ENCODE measurements at regions not wholly inside any gene's neighbourhood (a gene's known extent, or its start where the extent isn't known, plus 50 kb on each side); places are given as distances from the start of the nearest gene placed in this dataset.
A peak's percentile ranks its signal among the peaks of the same experiment; 100 is the strongest.

DNA sequence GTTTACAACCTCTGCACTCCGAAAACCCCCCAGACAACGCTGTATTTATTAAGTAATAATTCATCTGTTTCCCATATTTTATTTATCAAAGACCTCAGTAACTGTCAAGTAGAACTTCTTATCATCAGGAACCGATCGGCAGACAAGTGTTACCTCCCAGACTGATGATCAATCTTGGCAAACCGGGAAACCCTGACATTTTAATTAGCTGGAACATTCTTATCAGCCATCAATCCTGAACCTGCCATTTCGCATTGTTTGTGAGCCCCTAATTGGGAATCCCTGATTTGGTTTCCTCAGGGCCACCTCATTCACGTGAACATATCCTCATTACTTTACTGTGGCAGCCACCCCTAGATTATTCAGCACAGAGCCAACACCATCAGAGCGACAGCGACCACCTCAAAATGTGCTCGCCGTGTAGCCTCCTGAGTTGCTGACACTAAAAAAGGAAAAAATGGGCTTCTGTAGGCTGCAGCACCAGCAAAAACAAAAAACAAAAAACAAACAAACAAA, 93.6 kb upstream of the SDK1 start:
- no peak for TF ChIP-seq CTCF (IDR thresholded peaks at IDR 0.05; ENCODE audit: low read depth, low read length)
- no peak for DNase-seq (ENCODE audit: low read depth in 2 of 2)
- H3K4me3 ChIP-seq (replicated peaks in 1 of 2; ENCODE audit: low read depth in 2 of 2, low read length in 2 of 2): no peak overlapping the region

- DNase-seq (ENCODE audit: low read depth in 2 of 2): no peak
Measured at GRCh38 chr7:3210531-3210930, 90.5 kb upstream of the SDK1 start.

GRCh38 chr7:3214090-3214413, 87.0 kb upstream of the SDK1 start:
- no peak overlapping the region for H3K4me3 ChIP-seq (replicated peaks in 1 of 2; ENCODE audit: low read depth in 2 of 2, low read length in 2 of 2)
- TF ChIP-seq CTCF (IDR thresholded peaks at IDR 0.05; ENCODE audit: low read depth, low read length): no peak
- DNase-seq (ENCODE audit: low read depth in 2 of 2): no peak

More at GRCh38 chr7:3210531-3210930, 90.5 kb upstream of the SDK1 start:
- no peak for TF ChIP-seq CTCF (IDR thresholded peaks at IDR 0.05; ENCODE audit: low read depth, low read length)
- no peak overlapping the region for H3K4me3 ChIP-seq (replicated peaks in 1 of 2; ENCODE audit: low read depth in 2 of 2, low read length in 2 of 2)

DNA sequence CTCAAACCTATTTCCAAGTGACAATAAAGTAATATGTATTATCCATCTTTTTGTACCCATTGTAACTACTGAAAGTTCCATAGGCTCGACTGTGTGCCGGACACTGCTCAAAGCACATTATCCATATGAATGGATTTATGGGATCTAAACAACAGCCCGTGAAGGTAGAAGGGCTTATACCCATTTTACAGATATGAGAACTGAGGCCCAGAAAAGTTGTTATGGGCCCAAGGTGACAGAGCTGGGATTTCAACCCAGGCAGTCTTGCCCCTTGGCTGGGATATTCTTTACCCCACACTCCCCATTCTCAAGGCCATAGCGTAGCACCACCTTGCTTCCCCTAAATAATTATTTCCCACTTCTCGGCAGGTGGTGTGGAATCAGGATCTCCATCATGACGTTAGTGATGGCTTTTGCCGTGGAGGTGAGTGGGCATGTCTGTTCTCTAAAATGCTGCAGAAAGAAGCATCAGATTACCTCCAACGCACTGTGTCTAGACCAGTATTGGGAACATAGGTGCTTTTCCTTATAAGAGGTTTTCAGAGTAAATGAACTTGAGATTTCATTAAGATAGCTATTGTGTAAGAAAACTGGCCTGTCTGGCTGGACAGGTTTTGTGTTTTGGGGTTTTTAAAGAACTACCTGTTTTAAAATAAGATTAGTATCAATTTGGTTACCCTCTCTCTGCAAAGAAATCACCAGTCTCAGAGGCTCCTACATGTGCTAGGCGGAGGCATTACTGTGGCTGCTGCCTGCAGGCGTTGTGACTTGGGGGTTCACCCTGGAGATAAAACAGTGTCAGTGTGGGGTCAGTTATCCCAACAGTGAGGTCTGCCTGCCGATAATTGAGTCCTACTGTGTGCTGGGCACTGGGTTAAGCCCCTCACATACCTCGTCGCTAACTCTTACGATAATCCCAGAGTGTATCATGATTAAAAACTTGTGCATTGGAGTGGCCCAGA, 85.1 kb upstream of the SDK1 start:
- no peak overlapping the region for H3K4me3 ChIP-seq (replicated peaks in 1 of 2; ENCODE audit: low read depth in 2 of 2, low read length in 2 of 2)
- TF ChIP-seq CTCF (IDR thresholded peaks at IDR 0.05; ENCODE audit: low read depth, low read length): no peak
- DNase-seq (ENCODE audit: low read depth in 2 of 2): no peak

GRCh38 chr7:3217166-3217565, 83.9 kb upstream of the SDK1 start:
- H3K4me3 ChIP-seq (replicated peaks in 1 of 2; ENCODE audit: low read depth in 2 of 2, low read length in 2 of 2): no peak overlapping the region
- DNase-seq (ENCODE audit: low read depth in 2 of 2): peak; percentile 34 to 63
- no peak for TF ChIP-seq CTCF (IDR thresholded peaks at IDR 0.05; ENCODE audit: low read depth, low read length)

- no peak for TF ChIP-seq CTCF (IDR thresholded peaks at IDR 0.05; ENCODE audit: low read depth, low read length)
- H3K4me3 ChIP-seq (replicated peaks in 1 of 2; ENCODE audit: low read depth in 2 of 2, low read length in 2 of 2): no peak overlapping the region
- no peak for DNase-seq (ENCODE audit: low read depth in 2 of 2)
Measured at GRCh38 chr7:3218411-3219225, 82.4 kb upstream of the SDK1 start.

All from cardiac fibroblast (primary cell).